Mucosa of descending colon (tissue), 3 donors: ENCODE measurements at regions not wholly inside any gene's neighbourhood (a gene's known extent, or its start where the extent isn't known, plus 50 kb on each side); places are given as distances from the start of the nearest gene placed in this dataset.

Experiments used
- ATAC-seq: fragments of 200-7000 bp; cut with Tn5 transposase; one replicate; pipeline ENCODE4 v1.9.1; 2020; ENCODE audit warnings: mild to moderate bottlenecking, moderate library complexity
- DNase-seq, 3 donors: peaks; one replicate each; pipeline ENCODE4 v3.0.0-alpha.2; 2020
- H3K36me3 ChIP-seq: fragments of 200-600 bp; one replicate; pipeline ENCODE4 v1.8.0; 2021; ENCODE audit warnings: low read depth, mild to moderate bottlenecking
- H3K4me1 ChIP-seq: fragments of 200-600 bp; one replicate; pipeline ENCODE4 v1.8.0; 2021; ENCODE audit warnings: low read depth, mild to moderate bottlenecking
- H3K4me3 ChIP-seq: fragments of 200-600 bp; one replicate; pipeline ENCODE4 v1.8.0; 2021; ENCODE audit warnings: mild to moderate bottlenecking
- H3K9me3 ChIP-seq: fragments of 200-600 bp; one replicate; pipeline ENCODE4 v1.8.0; 2021; ENCODE audit warnings: mild to moderate bottlenecking
- CTCF ChIP-seq: fragments of 200-600 bp; IDR thresholded peaks from one replicate; pipeline ENCODE4 v1.8.0; 2022; ENCODE audit warnings: antibody characterized with exemption, mild to moderate bottlenecking
- intact Hi-C, 2 donors: fragments of 100-400 bp; cut with DNase I in 1 of 2; cut with micrococcal nuclease in 1 of 2; formaldehyde crosslinking; loops; one replicate each; pipeline versions ENCODE4 v1.11.0 to v1.11.1; 2022; cut with DNase I, micrococcal nuclease
- donor health status: DM: no; HTN: no; CAD: no; lungs with moderate emphysema.
- donor health status: DM: no; HTN: no; CAD: no.
- donor health status: DM: no; HTN: yes; CAD: no.

- intact Hi-C loops, result loop anchor here in 1 of 2 donors (5.0 kb wide), 1 partner anchor 188 kb away; the partner anchor contains the start of gene MGAT5B
- no peak for TF ChIP-seq CTCF
- Histone ChIP-seq H3K4me1 (no peaks in the 10 kb centered on the region), H3K4me3 (no peak overlapping the region), H3K36me3 (no peaks in the 10 kb centered on the region), H3K9me3 (no peaks in the 10 kb centered on the region)
- ATAC-seq (no peak), DNase-seq (no peak)
Measured at GRCh38 chr17:77054936-77055335, 85.8 kb upstream of the SEC14L1 start.

GRCh38 chr17:77055453-77055852 lies 85.3 kb upstream of the SEC14L1 start:
- no peak for TF ChIP-seq CTCF
- no peaks in the 10 kb centered on the region for H3K4me1 ChIP-seq
- ATAC-seq (no peak), DNase-seq (no peak)
- H3K36me3 ChIP-seq, result no peaks in the 10 kb centered on the region
- H3K4me3 ChIP-seq, result no peak overlapping the region
- intact Hi-C loops, result loop anchor here in 1 of 2 donors (5.0 kb wide), 1 partner anchor 188 kb away; the partner anchor contains the start of gene MGAT5B
- H3K9me3 ChIP-seq, result no peaks in the 10 kb centered on the region

- DNase-seq (no peak), ATAC-seq (no peak)
- no peak for TF ChIP-seq CTCF
- Histone ChIP-seq H3K9me3 (no peaks in the 10 kb centered on the region), H3K4me3 (no peak overlapping the region), H3K36me3 (no peaks in the 10 kb centered on the region), H3K4me1 (no peaks in the 10 kb centered on the region)
- intact Hi-C loops, result loop anchor here in 1 of 2 donors (5.0 kb wide), 1 partner anchor 191 kb away; the partner anchor contains the start of gene MGAT5B
Measured at GRCh38 chr17:77058016-77058415, 82.8 kb upstream of the SEC14L1 start.

GRCh38 chr17:77061669-77062068 lies 79.1 kb upstream of the SEC14L1 start:
- ATAC-seq (no peak), DNase-seq (no peak)
- no peak overlapping the region for H3K4me3 ChIP-seq
- no peaks in the 10 kb centered on the region for H3K36me3 ChIP-seq
- no peaks in the 10 kb centered on the region for H3K9me3 ChIP-seq
- no peaks in the 10 kb centered on the region for H3K4me1 ChIP-seq
- intact Hi-C loops, result no loop called here
- TF ChIP-seq CTCF, result no peak

- Histone ChIP-seq H3K4me1 (no peaks in the 10 kb centered on the region), H3K9me3 (no peaks in the 10 kb centered on the region), H3K4me3 (no peak overlapping the region), H3K36me3 (no peaks in the 10 kb centered on the region)
- no peak for TF ChIP-seq CTCF
- intact Hi-C loops, result no loop called here
- peak; percentile 56 for ATAC-seq
- DNase-seq, result no peak
Measured at GRCh38 chr17:77064598-77064997, 76.2 kb upstream of the SEC14L1 start.

- ATAC-seq, result no peak
- no peaks in the 10 kb centered on the region for H3K36me3 ChIP-seq
- no peak for DNase-seq
- H3K4me3 ChIP-seq, result no peak overlapping the region
- intact Hi-C loops, result no loop called here
- H3K4me1 ChIP-seq, result no peaks in the 10 kb centered on the region
- H3K9me3 ChIP-seq, result no peaks in the 10 kb centered on the region
- TF ChIP-seq CTCF, result no peak
Measured at GRCh38 chr17:77066165-77066564, 74.6 kb upstream of the SEC14L1 start.
